GM12878 (cell line): ENCODE measurements at regions not wholly inside any gene's neighbourhood (a gene's known extent, or its start where the extent isn't known, plus 50 kb on each side); places are given as distances from the start of the nearest gene placed in this dataset.

Experiments used
- ATAC-seq: fragments of 200-7000 bp; cut with Tn5 transposase; 3 replicates; pipeline ENCODE4 v1.9.1; 2020; ENCODE audit warnings: mild to moderate bottlenecking, moderate library complexity
- BruUV-seq: library from RNA; stranded (reverse); fragments of 400-500 nt; replicated peaks from 2 replicates; lab custom pipeline; 2021; lab: Mats Ljungman, UMichigan
- CTCF ChIA-PET: fragments of 300-600 bp; sonication (Branson Sonifier 250); formaldehyde crosslinking; extraction: SDS; loops from one replicate; lab custom pipeline; 2021; ENCODE audit warnings: inconsistent platforms; lab: Yijun Ruan, JAX
- POLR2A ChIA-PET: fragments of 350-600 bp; formaldehyde crosslinking; extraction: SDS; loops from one replicate; lab custom pipeline; 2021; ENCODE audit warnings: inconsistent platforms; lab: Charles Lee
- RAD21 ChIA-PET: fragments of 300-600 bp; sonication (Branson Sonifier 250); formaldehyde crosslinking; loops from one replicate; lab custom pipeline; 2023; ENCODE audit warnings: antibody characterized with exemption; ENCODE audit not compliant: unreplicated experiment; lab: Charles Lee
- SMC1A ChIA-PET: fragments of 300-600 bp; sonication (Branson Sonifier 250); formaldehyde crosslinking; loops from one replicate; lab custom pipeline; 2023; ENCODE audit not compliant: unreplicated experiment, uncharacterized antibody; lab: Charles Lee
- DNase-seq: peaks from one replicate; pipeline ENCODE4 v3.0.0-alpha.2; 2011; ENCODE audit warnings: low read depth, low spot score
- FAIRE-seq: peaks from 3 replicates; lab custom pipeline; 2011; peaks lifted over from hg19 to GRCh38; lab: Jason Lieb, UNC
- H2AFZ ChIP-seq: 2 replicates; pipeline ENCODE4 v1.6.0; 2011; ENCODE audit warnings: low read depth, low read length, control low read depth; ENCODE audit not compliant: control insufficient read depth
- H3K27ac ChIP-seq: 2 replicates; pipeline ENCODE4 v1.5.1; 2011; ENCODE audit warnings: control low read depth; ENCODE audit not compliant: control insufficient read depth, insufficient read depth
- H3K27me3 ChIP-seq, 2 experiments: replicated peaks in 1 of 2; 2 replicates each; pipeline versions ENCODE4 v1.6.0 to v1.6.1; 2011; ENCODE audit warnings: low read length in 1 of 2; ENCODE audit not compliant: control insufficient read depth in 2 of 2, insufficient read depth in 2 of 2
- H3K36me3 ChIP-seq, 2 experiments: 2 replicates each; pipeline ENCODE4 v1.5.1; 2011; ENCODE audit warnings: low read length in 1 of 2; ENCODE audit not compliant: control insufficient read depth in 2 of 2, insufficient read depth in 2 of 2
- H3K4me1 ChIP-seq: 2 replicates; pipeline ENCODE4 v1.6.1; 2011; ENCODE audit warnings: mild to moderate bottlenecking, low read length, moderate library complexity, mixed read lengths; ENCODE audit not compliant: control insufficient read depth, insufficient read depth
- H3K4me2 ChIP-seq: 2 replicates; pipeline ENCODE4 v1.6.0; 2011; ENCODE audit warnings: control low read depth; ENCODE audit not compliant: control insufficient read depth, insufficient read depth
- H3K4me3 ChIP-seq: fragments of 200-600 bp; sonication (generic); 2 replicates; pipeline ENCODE4 v1.5.1; 2016
- H3K79me2 ChIP-seq: 2 replicates; pipeline ENCODE4 v1.6.0; 2011; ENCODE audit warnings: low read length; ENCODE audit not compliant: control insufficient read depth, insufficient read depth
- H3K9ac ChIP-seq: 2 replicates; pipeline ENCODE4 v1.8.0; 2011; ENCODE audit warnings: low read length, control low read depth, mixed read lengths; ENCODE audit not compliant: control insufficient read depth, insufficient read depth
- H3K9me3 ChIP-seq: replicated peaks from 3 replicates; pipeline ENCODE4 v1.5.1; 2011; ENCODE audit warnings: mild to moderate bottlenecking, low read length; ENCODE audit not compliant: control insufficient read depth, insufficient read depth
- H4K20me1 ChIP-seq: 2 replicates; pipeline ENCODE4 v1.6.0; 2011; ENCODE audit not compliant: control insufficient read depth, insufficient read depth
- ELK1 ChIP-seq: IDR thresholded peaks from 2 replicates; pipeline ENCODE4 v1.6.1; 2012; ENCODE audit warnings: low read depth, low read length, improper control_type of control experiment
- MTA2 ChIP-seq: fragments of 450-650 bp; IDR thresholded peaks from 2 replicates; pipeline ENCODE4 v1.6.1; 2016; ENCODE audit warnings: low read depth, mild to moderate bottlenecking, moderate library complexity
- MXI1 ChIP-seq: fragments of 150-350 bp; IDR thresholded peaks from 2 replicates; pipeline ENCODE4 v1.6.1; 2011; ENCODE audit warnings: low read depth, mild to moderate bottlenecking, inconsistent platforms, low read length, improper control_type of control experiment
- RB1 ChIP-seq: fragments of 450-650 bp; formaldehyde crosslinking; IDR thresholded peaks from 2 replicates; pipeline ENCODE4 v1.6.1; 2017; ENCODE audit warnings: mild to moderate bottlenecking, borderline replicate concordance
- ZNF592 ChIP-seq: fragments of 450-650 bp; IDR thresholded peaks from 2 replicates; pipeline ENCODE4 v1.6.1; 2017; ENCODE audit warnings: mild to moderate bottlenecking, moderate library complexity
- ZSCAN29 ChIP-seq: fragments of 450-650 bp; IDR thresholded peaks from 2 replicates; pipeline ENCODE4 v1.6.1; 2017; ENCODE audit warnings: mild to moderate bottlenecking, moderate library complexity
- WGBS: methylation state at CpG from one replicate; pipeline ENCODE4 v1.1.6; 2016; ENCODE audit warnings: low lambda C conversion rate; ENCODE audit not compliant: insufficient replicate concordance, insufficient coverage; ENCODE audit errors: missing lambda C conversion rate; 5-methylcytosine and 5-hydroxymethylcytosine counted together
- in situ Hi-C: fragments of 300-500 bp; cut with MboI; formaldehyde crosslinking; loops from 9 replicates; pipeline ENCODE4 v1.14.3; 2018; ENCODE audit warnings: mixed read lengths
- intact Hi-C: fragments of 100-400 bp; cut with micrococcal nuclease; formaldehyde crosslinking; loops from one replicate; pipeline ENCODE4 v1.14.2; 2022; ENCODE audit not compliant: unreplicated experiment
- TF ChIP-seq, protein P1 (sequence below): fragments of 150-350 bp; IDR thresholded peaks from 2 replicates; pipeline ENCODE4 v1.6.1; 2014; ENCODE audit warnings: mild to moderate bottlenecking, low read depth, low read length

- H3K27me3 ChIP-seq, result no peaks in the 10 kb centered on the region
- ChIA-PET SMC1A (interaction anchor here (0.6 to 1.5 kb wide), 6 partner anchors 9 to 117 kb away, joined by 3 to 4 read pairs (median 3); no protein-coding TSS in a partner anchor), POLR2A (interaction anchor here (0.6 kb wide), 1 partner anchor 87 kb away, joined by 3 read pairs; no protein-coding TSS in a partner anchor), CTCF (interaction anchor here (1.3 to 2.2 kb wide), 3 partner anchors 9 to 16 kb away, joined by 3 to 12 read pairs (median 3); no protein-coding TSS in a partner anchor), RAD21 (no interaction called here)
- no peak overlapping the region for H3K4me2 ChIP-seq
- no TSS peak for BruUV-seq
- ATAC-seq (no peak), DNase-seq (no peak), FAIRE-seq (no peak)
- no peaks in the 10 kb centered on the region for H3K4me1 ChIP-seq
- H4K20me1 ChIP-seq, result no peaks in the 10 kb centered on the region
- H3K27ac ChIP-seq, result no peak overlapping the region
- no peak overlapping the region for H2AFZ ChIP-seq
- no peaks in the 10 kb centered on the region for H3K9me3 ChIP-seq
- no peak overlapping the region for H3K9ac ChIP-seq
- in situ Hi-C loops (no loop called here), intact Hi-C loops (no loop called here)
- no peak for TF ChIP-seq RB1
- TF ChIP-seq, protein P1, sequence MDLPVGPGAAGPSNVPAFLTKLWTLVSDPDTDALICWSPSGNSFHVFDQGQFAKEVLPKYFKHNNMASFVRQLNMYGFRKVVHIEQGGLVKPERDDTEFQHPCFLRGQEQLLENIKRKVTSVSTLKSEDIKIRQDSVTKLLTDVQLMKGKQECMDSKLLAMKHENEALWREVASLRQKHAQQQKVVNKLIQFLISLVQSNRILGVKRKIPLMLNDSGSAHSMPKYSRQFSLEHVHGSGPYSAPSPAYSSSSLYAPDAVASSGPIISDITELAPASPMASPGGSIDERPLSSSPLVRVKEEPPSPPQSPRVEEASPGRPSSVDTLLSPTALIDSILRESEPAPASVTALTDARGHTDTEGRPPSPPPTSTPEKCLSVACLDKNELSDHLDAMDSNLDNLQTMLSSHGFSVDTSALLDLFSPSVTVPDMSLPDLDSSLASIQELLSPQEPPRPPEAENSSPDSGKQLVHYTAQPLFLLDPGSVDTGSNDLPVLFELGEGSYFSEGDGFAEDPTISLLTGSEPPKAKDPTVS, result no peak
- no peak overlapping the region for H3K4me3 ChIP-seq
- H3K79me2 ChIP-seq, result no peaks in the 10 kb centered on the region
- no peaks in the 10 kb centered on the region for H3K36me3 ChIP-seq
Measured at GRCh38 chr12:75888399-75888798, 143.2 kb downstream of the PHLDA1 start.

GRCh38 chr12:75887979-75888378, 143.6 kb downstream of the PHLDA1 start:
- H3K4me3 ChIP-seq, result no peak overlapping the region
- no peak for DNase-seq
- no peaks in the 10 kb centered on the region for H3K27me3 ChIP-seq
- in situ Hi-C loops, result no loop called here
- 0% methylated on average over 1 of the region's 1 CpG for WGBS
- no peaks in the 10 kb centered on the region for H3K4me1 ChIP-seq
- no peak overlapping the region for H3K27ac ChIP-seq
- CTCF ChIA-PET, result interaction anchor here (1.3 to 2.2 kb wide), 3 partner anchors 10 to 16 kb away, joined by 3 to 12 read pairs (median 3); no protein-coding TSS in a partner anchor
- ATAC-seq, result no peak
- no peak overlapping the region for H2AFZ ChIP-seq
- no peak for FAIRE-seq
- POLR2A ChIA-PET, result interaction anchor here (0.6 kb wide), 1 partner anchor 87 kb away, joined by 3 read pairs; no protein-coding TSS in a partner anchor
- no peak overlapping the region for H3K4me2 ChIP-seq
- no peaks in the 10 kb centered on the region for H3K9me3 ChIP-seq
- RAD21 ChIA-PET, result no interaction called here
- no peaks in the 10 kb centered on the region for H3K79me2 ChIP-seq
- intact Hi-C loops, result no loop called here
- no peak overlapping the region for H3K9ac ChIP-seq
- no peaks in the 10 kb centered on the region for H3K36me3 ChIP-seq
- H4K20me1 ChIP-seq, result no peaks in the 10 kb centered on the region
- SMC1A ChIA-PET, result interaction anchor here (0.6 to 1.3 kb wide), 4 partner anchors 14 to 105 kb away, joined by 3 read pairs; no protein-coding TSS in a partner anchor
- BruUV-seq, result no TSS peak
- TF ChIP-seq ZNF592, result no peak
- TF ChIP-seq MTA2, result no peak
- TF ChIP-seq MXI1, result no peak
- TF ChIP-seq ZSCAN29, result no peak
- no peak for TF ChIP-seq ELK1
